Left ventricle myocardium inferior (tissue), 1 donor: ENCODE measurements at regions not wholly inside any gene's neighbourhood (a gene's known extent, or its start where the extent isn't known, plus 50 kb on each side); places are given as distances from the start of the nearest gene placed in this dataset.

ENCODE experiments used
- DNase-seq: peaks from one replicate; pipeline ENCODE4 v3.0.0-alpha.2; 2020
- H3K27ac ChIP-seq: fragments of 200-600 bp; replicated peaks from 2 replicates; pipeline ENCODE4 v1.8.0; 2021
- H3K27me3 ChIP-seq: fragments of 200-600 bp; 2 replicates; pipeline ENCODE4 v1.8.0; 2021; ENCODE audit warnings: low read depth
- H3K36me3 ChIP-seq: fragments of 200-600 bp; 2 replicates; pipeline ENCODE4 v1.8.0; 2021
- H3K4me1 ChIP-seq: fragments of 200-600 bp; 2 replicates; pipeline ENCODE4 v1.8.0; 2021
- H3K4me3 ChIP-seq: fragments of 200-600 bp; 2 replicates; pipeline ENCODE4 v1.8.0; 2021; ENCODE audit warnings: mild to moderate bottlenecking, moderate library complexity
- H3K9me3 ChIP-seq: fragments of 200-600 bp; replicated peaks from 2 replicates; pipeline ENCODE4 v1.8.0; 2021
- CTCF ChIP-seq: fragments of 200-600 bp; IDR thresholded peaks from 2 replicates; pipeline ENCODE4 v1.8.0; 2021; ENCODE audit warnings: antibody characterized with exemption, mild to moderate bottlenecking, borderline replicate concordance
- intact Hi-C: fragments of 100-400 bp; cut with micrococcal nuclease; formaldehyde crosslinking; loops from one replicate; pipeline ENCODE4 v1.11.0; 2022
- donor health status: DM: no; HTN: yes; CAD: no; lungs with severe emphysema.

GRCh38 chr1:234924450-234925355 is 203.9 kb downstream of the TOMM20 start:
- intact Hi-C loops: no loop called here
- H3K4me3 ChIP-seq: no peak overlapping the region
- H3K27me3 ChIP-seq: no peaks in the 10 kb centered on the region
- no peaks in the 10 kb centered on the region for H3K36me3 ChIP-seq
- no peak for DNase-seq
- H3K27ac ChIP-seq: peak overlapping the region; percentile 69
- no peak for TF ChIP-seq CTCF
- H3K4me1 ChIP-seq: peaks cover 52% of the 10 kb centered on the region
- H3K9me3 ChIP-seq: no peaks in the 10 kb centered on the region

GRCh38 chr1:234923626-234924025 is 205.0 kb downstream of the TOMM20 start:
- intact Hi-C loops: no loop called here
- Histone ChIP-seq H3K27me3 (no peaks in the 10 kb centered on the region), H3K9me3 (no peaks in the 10 kb centered on the region), H3K27ac (no peak overlapping the region), H3K4me1 (peaks cover 63% of the 10 kb centered on the region), H3K4me3 (no peak overlapping the region), H3K36me3 (no peaks in the 10 kb centered on the region)
- TF ChIP-seq CTCF: no peak
- no peak for DNase-seq

- Histone ChIP-seq H3K27ac (no peak overlapping the region), H3K4me1 (peaks cover 69% of the 10 kb centered on the region), H3K36me3 (no peaks in the 10 kb centered on the region), H3K4me3 (no peak overlapping the region), H3K9me3 (no peaks in the 10 kb centered on the region), H3K27me3 (no peaks in the 10 kb centered on the region)
- no peak for TF ChIP-seq CTCF
- DNase-seq: no peak
- intact Hi-C loops: no loop called here
These were observed 205.7 kb downstream of the TOMM20 start for GRCh38 chr1:234922987-234923386.

- TF ChIP-seq CTCF: no peak
- H3K9me3 ChIP-seq: peaks cover 7% of the 10 kb centered on the region
- H3K36me3 ChIP-seq: no peaks in the 10 kb centered on the region
- peak overlapping the region; percentile 97 for H3K27ac ChIP-seq
- no peak overlapping the region for H3K4me3 ChIP-seq
- intact Hi-C loops: no loop called here
- H3K27me3 ChIP-seq: no peaks in the 10 kb centered on the region
- DNase-seq: no peak
- peaks cover 74% of the 10 kb centered on the region for H3K4me1 ChIP-seq
These were observed 207.2 kb downstream of the TOMM20 start for GRCh38 chr1:234921266-234922062.

- peaks cover 74% of the 10 kb centered on the region for H3K4me1 ChIP-seq
- intact Hi-C loops: no loop called here
- no peak overlapping the region for H3K4me3 ChIP-seq
- peaks cover 7% of the 10 kb centered on the region for H3K9me3 ChIP-seq
- no peak for TF ChIP-seq CTCF
- no peaks in the 10 kb centered on the region for H3K36me3 ChIP-seq
- peak overlapping the region; percentile 97 for H3K27ac ChIP-seq
- DNase-seq: no peak
- no peaks in the 10 kb centered on the region for H3K27me3 ChIP-seq
These were observed 207.8 kb downstream of the TOMM20 start for GRCh38 chr1:234920843-234921140.
